ENCODE measurements at regions not wholly inside any gene's neighbourhood (a gene's known extent, or its start where the extent isn't known, plus 50 kb on each side); places are given as distances from the start of the nearest gene placed in this dataset.
A peak's percentile ranks its signal among the peaks of the same experiment; 100 is the strongest.

DNA sequence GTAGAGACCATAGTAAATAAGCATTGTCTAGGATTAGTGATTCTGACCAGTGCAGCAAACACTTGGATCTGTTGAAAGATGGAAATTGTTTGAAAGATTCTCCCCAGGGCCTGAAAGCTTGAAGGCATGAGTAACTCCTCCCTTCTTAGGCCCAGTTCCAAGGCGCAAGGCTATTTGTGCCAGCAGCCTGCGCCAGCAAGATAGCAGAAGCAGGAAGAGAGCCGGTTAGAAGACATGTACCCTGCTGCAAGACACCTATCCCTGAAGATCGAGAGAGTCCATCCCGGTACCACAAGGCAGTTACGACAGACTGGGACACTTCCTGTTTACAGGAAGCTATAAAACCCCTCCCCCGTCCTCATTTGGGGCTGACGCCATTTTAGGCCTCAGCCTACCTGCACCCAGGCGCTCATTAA lies 72.4 kb upstream of the JADE1 start (continued):
- TF ChIP-seq RUNX1 (IDR thresholded peaks at IDR 0.05; ENCODE audit: low read depth) (no peak), MAFG (tag; conservative IDR thresholded peaks at IDR 0.05) (no peak), FIP1L1 (IDR thresholded peaks at IDR 0.05; ENCODE audit: low read depth, low read length, poor library complexity, severe bottlenecking) (no peak), ZNF79 (CRISPR knock-in tag; IDR thresholded peaks at IDR 0.05; ENCODE audit: low read depth) (no peak), JUNB (CRISPR knock-in tag; conservative IDR thresholded peaks at IDR 0.05) (no peak), TCF3 (CRISPR knock-in tag; IDR thresholded peaks at IDR 0.05) (peak; percentile 45), THRAP3 (IDR thresholded peaks at IDR 0.05; ENCODE audit: borderline replicate concordance) (no peak), ZNF444 (CRISPR knock-in tag; IDR thresholded peaks at IDR 0.05) (no peak), KAT2B (IDR thresholded peaks at IDR 0.05; ENCODE audit: low read depth, low read length) (no peak), TAF15 (IDR thresholded peaks at IDR 0.05; ENCODE audit: low read depth, low read length) (no peak), FOXJ3 (CRISPR knock-in tag; IDR thresholded peaks at IDR 0.05) (no peak), TSC22D4 (tag; IDR thresholded peaks at IDR 0.05) (no peak), SNIP1 (IDR thresholded peaks at IDR 0.05; ENCODE audit: low read depth) (no peak), KLF16 (IDR thresholded peaks at IDR 0.05) (no peak), ZNF589 (CRISPR knock-in tag; IDR thresholded peaks at IDR 0.05; ENCODE audit: low read depth) (no peak), TAF7 (tag; IDR thresholded peaks at IDR 0.05) (no peak), NUFIP1 (IDR thresholded peaks at IDR 0.05; ENCODE audit: partially characterized antibody) (no peak), ZNF561 (CRISPR knock-in tag; conservative IDR thresholded peaks at IDR 0.05) (no peak), PTBP1 (IDR thresholded peaks at IDR 0.05; ENCODE audit: low read depth, low read length) (no peak), ARID2 (IDR thresholded peaks at IDR 0.05) (no peak), FOXK2 (conservative IDR thresholded peaks at IDR 0.05 in 1 of 2, IDR thresholded peaks at IDR 0.05 in 1 of 2; ENCODE audit: low read depth in 2 of 2) (peak; percentile 30 to 37; a peak in 1 of 4 replicates), TOE1 (IDR thresholded peaks at IDR 0.05; ENCODE audit: borderline replicate concordance) (no peak), TOE1 (CRISPR knock-in tag; IDR thresholded peaks at IDR 0.05; ENCODE audit: borderline replicate concordance, low read depth) (no peak), MIER1 (IDR thresholded peaks at IDR 0.05; ENCODE audit: low read depth) (no peak), ZFPM2 (CRISPR knock-in tag; IDR thresholded peaks at IDR 0.05) (no peak), MCM2 (IDR thresholded peaks at IDR 0.05; ENCODE audit: low read depth) (no peak), EHMT2 (IDR thresholded peaks at IDR 0.05) (peak; percentile 24; the same call in 1 of the 2 replicates), SMARCA5 (IDR thresholded peaks at IDR 0.05) (no peak), HDAC8 (tag; IDR thresholded peaks at IDR 0.05) (no peak), HIVEP1 (CRISPR knock-in tag; IDR thresholded peaks at IDR 0.05) (no peak), TCF7 (IDR thresholded peaks at IDR 0.05; ENCODE audit: borderline replicate concordance) (no peak), BCL6 (CRISPR knock-in tag; IDR thresholded peaks at IDR 0.05) (no peak), KAT8 (IDR thresholded peaks at IDR 0.05; ENCODE audit: low read depth) (no peak)
- TF ChIP-seq, protein P1, sequence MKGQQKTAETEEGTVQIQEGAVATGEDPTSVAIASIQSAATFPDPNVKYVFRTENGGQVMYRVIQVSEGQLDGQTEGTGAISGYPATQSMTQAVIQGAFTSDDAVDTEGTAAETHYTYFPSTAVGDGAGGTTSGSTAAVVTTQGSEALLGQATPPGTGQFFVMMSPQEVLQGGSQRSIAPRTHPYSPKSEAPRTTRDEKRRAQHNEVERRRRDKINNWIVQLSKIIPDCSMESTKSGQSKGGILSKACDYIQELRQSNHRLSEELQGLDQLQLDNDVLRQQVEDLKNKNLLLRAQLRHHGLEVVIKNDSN (CRISPR knock-in tag; IDR thresholded peaks at IDR 0.05): no peak
- TF ChIP-seq, protein P2, sequence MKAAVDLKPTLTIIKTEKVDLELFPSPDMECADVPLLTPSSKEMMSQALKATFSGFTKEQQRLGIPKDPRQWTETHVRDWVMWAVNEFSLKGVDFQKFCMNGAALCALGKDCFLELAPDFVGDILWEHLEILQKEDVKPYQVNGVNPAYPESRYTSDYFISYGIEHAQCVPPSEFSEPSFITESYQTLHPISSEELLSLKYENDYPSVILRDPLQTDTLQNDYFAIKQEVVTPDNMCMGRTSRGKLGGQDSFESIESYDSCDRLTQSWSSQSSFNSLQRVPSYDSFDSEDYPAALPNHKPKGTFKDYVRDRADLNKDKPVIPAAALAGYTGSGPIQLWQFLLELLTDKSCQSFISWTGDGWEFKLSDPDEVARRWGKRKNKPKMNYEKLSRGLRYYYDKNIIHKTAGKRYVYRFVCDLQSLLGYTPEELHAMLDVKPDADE (conservative IDR thresholded peaks at IDR 0.05; ENCODE audit: control insufficient read depth, low read depth, low read length): no peak; the same call in 1 of the 2 replicates
